H1 (cell line): ENCODE measurements at regions not wholly inside any gene's neighbourhood (a gene's known extent, or its start where the extent isn't known, plus 50 kb on each side); places are given as distances from the start of the nearest gene placed in this dataset.

Source experiments
- CTCF ChIA-PET: fragments of 300-600 bp; sonication (Branson Sonifier 250); formaldehyde crosslinking; loops from one replicate; lab custom pipeline; 2021; ENCODE audit not compliant: partially characterized antibody; lab: Charles Lee
- POLR2A ChIA-PET: fragments of 300-600 bp; sonication (Branson Sonifier 250); formaldehyde crosslinking; loops from one replicate; lab custom pipeline; 2021; ENCODE audit warnings: inconsistent platforms; ENCODE audit not compliant: partially characterized antibody; lab: Charles Lee
- DNase-seq, 2 experiments: peaks; one replicate each; pipeline versions ENCODE4 v3.0.0 to v3.0.0-alpha.2; 2010 to 2022; ENCODE audit warnings: low spot score in 2 of 2, low read depth in 1 of 2, mixed read lengths in 1 of 2
- FAIRE-seq: peaks from 2 replicates; lab custom pipeline; 2011; peaks lifted over from hg19 to GRCh38; lab: Jason Lieb, UNC
- H2AFZ ChIP-seq: 2 replicates; pipeline ENCODE4 v1.8.1; 2012; ENCODE audit warnings: low read length, inconsistent platforms
- H2AK5ac ChIP-seq: 2 replicates; pipeline ENCODE4 v1.6.1; 2013; ENCODE audit warnings: low read depth, low read length
- H2BK120ac ChIP-seq: replicated peaks from 2 replicates; pipeline ENCODE3; 2013; ENCODE audit warnings: low read depth, low read length, inconsistent platforms
- H2BK12ac ChIP-seq: 2 replicates; pipeline ENCODE4 v1.6.1; 2013; ENCODE audit warnings: low read depth, low read length
- H2BK15ac ChIP-seq: 2 replicates; pipeline ENCODE4 v1.6.1; 2013; ENCODE audit warnings: low read length
- H2BK20ac ChIP-seq: 2 replicates; pipeline ENCODE4 v1.6.1; 2013; ENCODE audit warnings: low read length
- H2BK5ac ChIP-seq: 2 replicates; pipeline ENCODE4 v1.6.1; 2013; ENCODE audit warnings: low read depth, low read length
- H3K14ac ChIP-seq: 2 replicates; pipeline ENCODE4 v1.6.1; 2013; ENCODE audit warnings: inconsistent platforms; ENCODE audit not compliant: insufficient read length
- H3K18ac ChIP-seq: 2 replicates; pipeline ENCODE4 v1.6.1; 2013; ENCODE audit warnings: low read length; ENCODE audit errors: extremely low read depth
- H3K23ac ChIP-seq: 2 replicates; pipeline ENCODE4 v1.6.1; 2013; ENCODE audit warnings: inconsistent platforms; ENCODE audit not compliant: insufficient read length
- H3K23me2 ChIP-seq: 2 replicates; pipeline ENCODE4 v1.6.1; 2013; ENCODE audit warnings: low read depth, low read length
- H3K27ac ChIP-seq: 2 replicates; pipeline ENCODE4 v1.6.1; 2011; ENCODE audit warnings: low read depth, low read length, inconsistent platforms
- H3K27me3 ChIP-seq, 4 experiments: replicated peaks in 1 of 4; 1 replicate in 1 of 4; 2 replicates in 3 of 4; pipeline versions ENCODE4 v1.6.1 to v1.8.1; 2011 to 2013; ENCODE audit warnings: low read length in 3 of 4, mild to moderate bottlenecking in 3 of 4, inconsistent platforms in 2 of 4, mixed read lengths in 2 of 4, moderate library complexity in 1 of 4; ENCODE audit not compliant: control insufficient read depth in 3 of 4, insufficient read depth in 3 of 4; ENCODE audit errors: extremely low read depth in 1 of 4
- H3K36me3 ChIP-seq, 4 experiments: 2 replicates each; pipeline versions ENCODE4 v1.6.1 to v1.8.1; 2011 to 2013; ENCODE audit warnings: mild to moderate bottlenecking in 4 of 4, low read length in 3 of 4, moderate library complexity in 2 of 4, control low read depth in 1 of 4, inconsistent platforms in 1 of 4; ENCODE audit not compliant: insufficient read depth in 4 of 4, control insufficient read depth in 2 of 4
- H3K4ac ChIP-seq: replicated peaks from 2 replicates; pipeline ENCODE3; 2013; ENCODE audit warnings: low read length, low read depth, mixed read lengths, inconsistent platforms; ENCODE audit not compliant: insufficient read length
- H3K4me1 ChIP-seq, 4 experiments: replicated peaks in 1 of 4; 1 replicate in 1 of 4; 2 replicates in 3 of 4; pipeline versions ENCODE4 v1.6.1 to v1.8.1; 2011 to 2013; ENCODE audit warnings: low read length in 3 of 4, inconsistent platforms in 2 of 4, mixed read lengths in 1 of 4; ENCODE audit not compliant: insufficient read depth in 4 of 4, control insufficient read depth in 3 of 4
- H3K4me2 ChIP-seq, 2 experiments: 2 replicates each; pipeline versions ENCODE4 v1.6.1 to v1.8.1; 2011 to 2013; ENCODE audit warnings: low read depth in 2 of 2, low read length in 2 of 2, control low read depth in 1 of 2, inconsistent platforms in 1 of 2, mild to moderate bottlenecking in 1 of 2; ENCODE audit not compliant: insufficient read depth in 1 of 2
- H3K4me3 ChIP-seq, 4 experiments: fragments of 200-600, 300-600 bp in 1 of 4; sonication (generic), shearing (Covaris generic), sonication (Bioruptor Twin) in 1 of 4; 2 replicates each; pipeline versions ENCODE4 v1.5.1 to v1.8.1; 2011 to 2016; ENCODE audit warnings: low read length in 4 of 4, low read depth in 3 of 4, control low read depth in 2 of 4, inconsistent platforms in 2 of 4, mild to moderate bottlenecking in 2 of 4, mixed read lengths in 1 of 4, moderate library complexity in 1 of 4; ENCODE audit not compliant: insufficient read depth in 2 of 4; ENCODE audit errors: extremely low read depth in 1 of 4
- H3K56ac ChIP-seq: replicated peaks from 2 replicates; pipeline ENCODE3; 2013; ENCODE audit warnings: low read depth, mild to moderate bottlenecking, mixed read lengths, low read length, inconsistent platforms; ENCODE audit not compliant: insufficient read length
- H3K79me1 ChIP-seq: 2 replicates; pipeline ENCODE4 v1.6.1; 2013; ENCODE audit warnings: low read depth, low read length, control low read depth
- H3K79me2 ChIP-seq, 2 experiments: 2 replicates each; pipeline versions ENCODE4 v1.6.1 to v1.8.1; 2012 to 2013; ENCODE audit warnings: low read length in 2 of 2, mild to moderate bottlenecking in 2 of 2, inconsistent platforms in 1 of 2; ENCODE audit not compliant: insufficient read depth in 2 of 2, control insufficient read depth in 1 of 2
- H3K9ac ChIP-seq, 4 experiments: replicated peaks in 1 of 4; 1 replicate in 1 of 4; 2 replicates in 3 of 4; pipeline versions ENCODE4 v1.6.1 to v1.8.1; 2011 to 2013; ENCODE audit warnings: low read depth in 3 of 4, low read length in 3 of 4, control low read depth in 2 of 4, mild to moderate bottlenecking in 2 of 4, moderate library complexity in 2 of 4, inconsistent platforms in 1 of 4; ENCODE audit errors: extremely low read depth in 1 of 4
- H3K9me3 ChIP-seq, 2 experiments: 2 replicates each; pipeline versions ENCODE4 v1.6.1 to v1.8.1; 2012 to 2013; ENCODE audit warnings: mild to moderate bottlenecking in 2 of 2, moderate library complexity in 2 of 2, control low read depth in 1 of 2, inconsistent platforms in 1 of 2, low read depth in 1 of 2, low read length in 1 of 2, mixed read lengths in 1 of 2; ENCODE audit not compliant: insufficient read depth in 2 of 2
- H4K20me1 ChIP-seq, 2 experiments: replicated peaks in 1 of 2; 2 replicates each; pipeline versions ENCODE3 to v1.8.1; 2011 to 2013; ENCODE audit warnings: inconsistent platforms in 2 of 2, low read length in 2 of 2, mild to moderate bottlenecking in 1 of 2; ENCODE audit not compliant: insufficient read depth in 2 of 2, control insufficient read depth in 1 of 2
- H4K5ac ChIP-seq: 2 replicates; pipeline ENCODE4 v1.6.1; 2013; ENCODE audit warnings: low read length, low read depth, mixed read lengths, inconsistent platforms; ENCODE audit not compliant: insufficient read length
- H4K8ac ChIP-seq: 2 replicates; pipeline ENCODE4 v1.8.0; 2013; ENCODE audit warnings: mild to moderate bottlenecking, moderate library complexity, low read length, inconsistent platforms; ENCODE audit not compliant: insufficient read depth; ENCODE audit errors: extremely low read depth
- H4K91ac ChIP-seq: replicated peaks from 2 replicates; pipeline ENCODE3; 2013; ENCODE audit warnings: low read length, mixed read lengths, inconsistent platforms; ENCODE audit not compliant: insufficient read length
- ASH2L ChIP-seq: fragments of 200-600, 300-600 bp; sonication (generic); IDR thresholded peaks from one replicate; pipeline ENCODE4 v1.7.1; 2017; ENCODE audit warnings: low read length
- BCL11A ChIP-seq, 2 experiments: IDR thresholded peaks; one replicate each; pipeline ENCODE4 v1.6.1; 2011; ENCODE audit warnings: low read depth in 2 of 2, low read length in 2 of 2, mild to moderate bottlenecking in 2 of 2
- CBX5 ChIP-seq: fragments of 300-800, 300-1000 bp; sonication (generic); IDR thresholded peaks from 2 replicates; pipeline ENCODE4 v1.7.1; 2016; ENCODE audit warnings: antibody characterized with exemption, low read length, low read depth
- CREB1 ChIP-seq: IDR thresholded peaks from 2 replicates; pipeline ENCODE4 v1.6.1; 2012; ENCODE audit warnings: inconsistent platforms
- HDAC2 ChIP-seq, 2 experiments: fragments of 300-600 bp in 1 of 2; sonication (generic) in 1 of 2; IDR thresholded peaks; 2 replicates each; pipeline ENCODE4 v1.6.1; 2011 to 2012; ENCODE audit warnings: low read depth in 2 of 2, low read length in 2 of 2, mild to moderate bottlenecking in 2 of 2, moderate library complexity in 2 of 2, borderline replicate concordance in 1 of 2, inconsistent platforms in 1 of 2
- NANOG ChIP-seq: IDR thresholded peaks from 2 replicates; pipeline ENCODE4 v1.6.1; 2011; ENCODE audit warnings: low read length, low read depth, mild to moderate bottlenecking, inconsistent platforms; ENCODE audit not compliant: insufficient read depth, poor library complexity, severe bottlenecking
- POLR2A ChIP-seq, 2 experiments: IDR thresholded peaks; 1 replicate in 1 of 2; 2 replicates in 1 of 2; pipeline ENCODE4 v1.6.1; 2011; ENCODE audit warnings: low read depth in 2 of 2, low read length in 2 of 2, mild to moderate bottlenecking in 2 of 2; ENCODE audit errors: control extremely low read depth in 1 of 2
- RNF2 ChIP-seq: fragments of 200-900, 300-1000 bp; sonication (generic); IDR thresholded peaks from 2 replicates; pipeline ENCODE4 v1.7.1; 2016; ENCODE audit warnings: borderline replicate concordance, low read depth, mild to moderate bottlenecking, antibody characterized with exemption, low read length; ENCODE audit not compliant: poor library complexity, severe bottlenecking; ENCODE audit errors: missing control alignments
- SP1 ChIP-seq: IDR thresholded peaks from 2 replicates; pipeline ENCODE4 v1.6.1; 2011; ENCODE audit warnings: low read depth, low read length
- TCF12 ChIP-seq: IDR thresholded peaks from 2 replicates; pipeline ENCODE4 v1.6.1; 2011; ENCODE audit warnings: low read depth, mild to moderate bottlenecking, low read length
- ZNF274 ChIP-seq: IDR thresholded peaks from 2 replicates; pipeline ENCODE4 v1.7.0; 2012; ENCODE audit warnings: low read length, borderline replicate concordance; ENCODE audit errors: extremely low read depth
- WGBS, 2 experiments: shearing (Covaris generic) in 1 of 2; methylation state at CpG; one replicate each; pipeline versions ENCODE4 v1.1.6 to v1.1.7; 2013 to 2015; ENCODE audit warnings: low lambda C conversion rate in 2 of 2, mixed read lengths in 2 of 2, inconsistent platforms in 1 of 2, low coverage in 1 of 2, missing lambda C conversion rate in 1 of 2; ENCODE audit not compliant: insufficient replicate concordance in 2 of 2, insufficient coverage in 1 of 2, insufficient read length in 1 of 2; ENCODE audit errors: extremely low coverage in 1 of 2, missing lambda C conversion rate in 1 of 2; 5-methylcytosine and 5-hydroxymethylcytosine counted together
- TF ChIP-seq, protein P1 (sequence below): IDR thresholded peaks from 2 replicates; pipeline ENCODE4 v1.6.1; 2012; ENCODE audit warnings: inconsistent platforms
- TF ChIP-seq, protein P2 (sequence below): IDR thresholded peaks from 2 replicates; pipeline ENCODE4 v1.6.1; 2011; ENCODE audit warnings: low read depth, mild to moderate bottlenecking, low read length; ENCODE audit not compliant: insufficient read depth

DNA sequence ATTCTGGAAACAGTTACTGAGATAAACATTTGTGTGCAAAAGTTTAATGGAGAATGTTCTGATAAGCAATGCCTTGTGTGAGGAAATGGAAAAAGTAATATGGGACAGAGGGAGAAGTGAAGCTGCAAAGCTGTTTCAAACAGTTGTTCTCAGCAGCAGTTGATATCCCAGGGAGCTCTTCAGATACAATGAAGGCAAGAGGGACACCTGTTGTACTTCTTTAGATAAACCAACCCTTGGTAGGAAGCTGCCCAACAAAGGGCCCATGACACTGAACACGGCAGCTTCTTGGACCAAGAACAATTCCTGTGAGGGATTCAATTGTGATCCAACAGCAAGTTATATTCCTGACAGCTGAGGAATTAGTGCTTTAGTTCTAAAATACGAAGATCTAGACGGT, 894.3 kb upstream of the PCDH20 start:
- ChIA-PET CTCF (interaction anchor here (1.3 to 3.3 kb wide), 3 partner anchors 10 to 190 kb away, joined by 4 to 16 read pairs (median 5); no protein-coding TSS in a partner anchor), POLR2A (no interaction called here)
- H2BK20ac ChIP-seq = no peak overlapping the region
- TF ChIP-seq ASH2L = no peak
- TF ChIP-seq, protein P1, sequence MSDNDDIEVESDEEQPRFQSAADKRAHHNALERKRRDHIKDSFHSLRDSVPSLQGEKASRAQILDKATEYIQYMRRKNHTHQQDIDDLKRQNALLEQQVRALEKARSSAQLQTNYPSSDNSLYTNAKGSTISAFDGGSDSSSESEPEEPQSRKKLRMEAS = no peak
- TF ChIP-seq POLR2A (IDR thresholded peaks at IDR 0.05; ENCODE audit: control extremely low read depth in 1 of 2, low read depth in 2 of 2, low read length in 2 of 2) = no peak
- no peak for TF ChIP-seq SP1
- no peak for TF ChIP-seq RNF2
- no peak for TF ChIP-seq CBX5
- TF ChIP-seq CREB1 = no peak
- no peak for TF ChIP-seq ZNF274
- TF ChIP-seq NANOG = peak; percentile 71
- peak; percentile 50; the same call in 1 of the 2 replicates for TF ChIP-seq TCF12
- peak in 1 of 2 experiments; percentile 26 for TF ChIP-seq BCL11A (IDR thresholded peaks at IDR 0.05; ENCODE audit: low read depth in 2 of 2, low read length in 2 of 2)
- TF ChIP-seq, protein P2, sequence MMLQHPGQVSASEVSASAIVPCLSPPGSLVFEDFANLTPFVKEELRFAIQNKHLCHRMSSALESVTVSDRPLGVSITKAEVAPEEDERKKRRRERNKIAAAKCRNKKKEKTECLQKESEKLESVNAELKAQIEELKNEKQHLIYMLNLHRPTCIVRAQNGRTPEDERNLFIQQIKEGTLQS = no peak
- peak in 1 of 2 experiments; percentile 75; a peak in 1 of 4 replicates for TF ChIP-seq HDAC2 (IDR thresholded peaks at IDR 0.05; ENCODE audit: borderline replicate concordance in 1 of 2, low read depth in 2 of 2, low read length in 2 of 2)

More for the DNA sequence above, 894.3 kb upstream of the PCDH20 start:
- Histone ChIP-seq H3K9me3 (no peaks in the 10 kb centered on the region; a peak in 1 of 4 replicates), H3K23ac (no peak overlapping the region), H3K56ac (no peak overlapping the region), H3K36me3 (no peaks in the 10 kb centered on the region), H2BK12ac (no peak overlapping the region), H3K27ac (no peak overlapping the region), H2BK5ac (no peak overlapping the region), H2BK120ac (no peak overlapping the region), H3K9ac (no peak overlapping the region), H3K18ac (no peak overlapping the region), H3K27me3 (no peaks in the 10 kb centered on the region), H3K79me2 (no peaks in the 10 kb centered on the region), H4K20me1 (no peaks in the 10 kb centered on the region), H4K8ac (no peak overlapping the region), H3K4me1 (peaks cover 0 to 9% (median 3%) of the 10 kb centered on the region in 4 experiments; a peak in 5 of 7 replicates), H4K5ac (no peak overlapping the region), H3K23me2 (no peaks in the 10 kb centered on the region), H2AK5ac (no peak overlapping the region), H3K4ac (no peak overlapping the region), H3K79me1 (no peaks in the 10 kb centered on the region), H3K4me2 (peak overlapping the region; percentile 22 to 40; a peak in 2 of 4 replicates), H2AFZ (no peak overlapping the region), H4K91ac (no peak overlapping the region), H3K4me3 (no peak overlapping the region), H2BK15ac (no peak overlapping the region), H3K14ac (no peak overlapping the region)
- WGBS, 2 experiments = 51% methylated on average over 3 of the region's 3 CpGs; no CpG with 5 or more reads in 1 of the 2 experiments
- peak; percentile 98 for FAIRE-seq
- peak in 1 of 2 experiments; percentile 13 for DNase-seq
